ENCODE measurements at regions not wholly inside any gene's neighbourhood (a gene's known extent, or its start where the extent isn't known, plus 50 kb on each side); places are given as distances from the start of the nearest gene placed in this dataset.

- TF ChIP-seq CTCF (IDR thresholded peaks at IDR 0.05), result no peak
- TF ChIP-seq POLR2A (IDR thresholded peaks at IDR 0.05), result no peak
These were observed 77.1 kb upstream of the CDYL start for GRCh38 chr6:4698901-4699659.
